A673 (cell line): ENCODE measurements at regions not wholly inside any gene's neighbourhood (a gene's known extent, or its start where the extent isn't known, plus 50 kb on each side); places are given as distances from the start of the nearest gene placed in this dataset.

Source experiments
- EZH2 ChIP-seq: fragments of 200-600 bp; sonication (generic); IDR thresholded peaks from 2 replicates; pipeline ENCODE4 v1.6.1; 2017; ENCODE audit warnings: borderline replicate concordance, low read depth, mild to moderate bottlenecking, mixed read lengths, antibody characterized with exemption, low read length; ENCODE audit not compliant: poor library complexity, severe bottlenecking
- TF ChIP-seq, protein P1 (sequence below): fragments of 300-800, 200-600 bp; sonication (generic); conservative IDR thresholded peaks from 2 replicates; pipeline ENCODE4 v1.5.1; 2017; ENCODE audit warnings: low read depth, mild to moderate bottlenecking, antibody characterized with exemption, low read length, moderate library complexity, mixed read lengths

DNA sequence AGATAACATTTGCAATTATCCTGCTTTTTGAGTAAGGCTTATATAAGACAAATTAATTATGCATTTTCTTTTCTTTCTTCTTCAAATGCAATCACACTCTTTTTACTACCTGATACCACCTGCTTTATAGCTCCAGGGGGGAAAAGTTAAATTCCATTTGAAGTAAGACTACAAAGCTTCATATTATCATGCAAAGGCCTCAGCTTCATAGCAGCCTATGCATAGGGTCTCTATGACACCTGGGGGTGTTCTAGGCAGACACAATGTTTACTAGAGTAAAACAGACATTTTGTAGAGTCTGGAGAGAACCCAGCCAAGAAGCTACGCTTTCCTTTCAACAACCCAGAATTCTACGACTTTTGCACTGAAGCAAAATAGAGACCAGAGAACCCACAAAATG lies 148.0 kb downstream of the MCHR2 start:
- TF ChIP-seq, protein P1, sequence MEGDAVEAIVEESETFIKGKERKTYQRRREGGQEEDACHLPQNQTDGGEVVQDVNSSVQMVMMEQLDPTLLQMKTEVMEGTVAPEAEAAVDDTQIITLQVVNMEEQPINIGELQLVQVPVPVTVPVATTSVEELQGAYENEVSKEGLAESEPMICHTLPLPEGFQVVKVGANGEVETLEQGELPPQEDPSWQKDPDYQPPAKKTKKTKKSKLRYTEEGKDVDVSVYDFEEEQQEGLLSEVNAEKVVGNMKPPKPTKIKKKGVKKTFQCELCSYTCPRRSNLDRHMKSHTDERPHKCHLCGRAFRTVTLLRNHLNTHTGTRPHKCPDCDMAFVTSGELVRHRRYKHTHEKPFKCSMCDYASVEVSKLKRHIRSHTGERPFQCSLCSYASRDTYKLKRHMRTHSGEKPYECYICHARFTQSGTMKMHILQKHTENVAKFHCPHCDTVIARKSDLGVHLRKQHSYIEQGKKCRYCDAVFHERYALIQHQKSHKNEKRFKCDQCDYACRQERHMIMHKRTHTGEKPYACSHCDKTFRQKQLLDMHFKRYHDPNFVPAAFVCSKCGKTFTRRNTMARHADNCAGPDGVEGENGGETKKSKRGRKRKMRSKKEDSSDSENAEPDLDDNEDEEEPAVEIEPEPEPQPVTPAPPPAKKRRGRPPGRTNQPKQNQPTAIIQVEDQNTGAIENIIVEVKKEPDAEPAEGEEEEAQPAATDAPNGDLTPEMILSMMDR, result no peak
- no peak for TF ChIP-seq EZH2
